Cerebellar cortex (tissue), 1 donor: ENCODE measurements at regions not wholly inside any gene's neighbourhood (a gene's known extent, or its start where the extent isn't known, plus 50 kb on each side); places are given as distances from the start of the nearest gene placed in this dataset.

Experiments
- DNase-seq: peaks from one replicate; pipeline ENCODE4 v3.0.0-alpha.2; 2015; ENCODE audit warnings: low spot score

- DNase-seq: no peak
Observed at GRCh38 chr15:70491201-70491621, 272.1 kb downstream of the UACA start.

GRCh38 chr15:70490838-70491155 is 272.6 kb downstream of the UACA start:
- no peak for DNase-seq

- DNase-seq: no peak
Observed at GRCh38 chr15:70490148-70490837, 273.1 kb downstream of the UACA start.

GRCh38 chr15:70488941-70489848 is 274.2 kb downstream of the UACA start:
- no peak for DNase-seq

- DNase-seq: peak; percentile 71
Observed at GRCh38 chr15:70488002-70488605, 275.3 kb downstream of the UACA start.

- DNase-seq: no peak
Observed at GRCh38 chr15:70487387-70487740, 276.0 kb downstream of the UACA start.

- no peak for DNase-seq
Observed at GRCh38 chr15:70486451-70487386, 276.6 kb downstream of the UACA start.

- DNase-seq: no peak
Observed at GRCh38 chr15:70486012-70486411, 277.3 kb downstream of the UACA start.

- no peak for DNase-seq
Observed at GRCh38 chr15:70484993-70485392, 278.4 kb downstream of the UACA start.

- no peak for DNase-seq
Observed at GRCh38 chr15:70483513-70483912, 279.8 kb downstream of the UACA start.

- DNase-seq: no peak
Observed at GRCh38 chr15:70480196-70480856, 283.0 kb downstream of the UACA start.

GRCh38 chr15:70479785-70480184 is 283.6 kb downstream of the UACA start:
- DNase-seq: no peak

GRCh38 chr15:70479056-70479455 is 284.3 kb downstream of the UACA start:
- no peak for DNase-seq

- no peak for DNase-seq
Observed at GRCh38 chr15:70478251-70478990, 284.9 kb downstream of the UACA start.

GRCh38 chr15:70477750-70478250 is 285.6 kb downstream of the UACA start:
- no peak for DNase-seq

- DNase-seq: no peak
Observed at GRCh38 chr15:70476441-70476840, 286.9 kb downstream of the UACA start.

GRCh38 chr15:70475921-70476320 is 287.4 kb downstream of the UACA start:
- no peak for DNase-seq

- DNase-seq: no peak
Observed at GRCh38 chr15:70475407-70475781, 288.0 kb downstream of the UACA start.

- DNase-seq: peak; percentile 46
Observed at GRCh38 chr15:70474471-70475406, 288.6 kb downstream of the UACA start.
